MM.1S (cell line): ENCODE measurements at regions not wholly inside any gene's neighbourhood (a gene's known extent, or its start where the extent isn't known, plus 50 kb on each side); places are given as distances from the start of the nearest gene placed in this dataset.

Source experiments
- CTCF ChIP-seq: fragments of 300-600 bp; sonication (generic); IDR thresholded peaks from 2 replicates; pipeline ENCODE4 v1.5.1; 2016; ENCODE audit warnings: antibody characterized with exemption, low read length, mixed read lengths
- EZH2 ChIP-seq: fragments of 300-600 bp; sonication (generic); optimal IDR thresholded peaks from 2 replicates; pipeline ENCODE3; 2017; ENCODE audit warnings: low read depth, mild to moderate bottlenecking, antibody characterized with exemption, low read length, mixed read lengths
- EZH2phosphoT487 ChIP-seq: fragments of 300-600 bp; sonication (generic); IDR thresholded peaks from 2 replicates; pipeline ENCODE4 v1.6.1; 2018; ENCODE audit warnings: antibody characterized with exemption, low read length

GRCh38 chr21:28725396-28725795 is 267.3 kb downstream of the LTN1 start:
- no peak for TF ChIP-seq CTCF
- TF ChIP-seq EZH2 = no peak
- TF ChIP-seq EZH2phosphoT487 = no peak
